Ishikawa (cell line): ENCODE measurements at regions not wholly inside any gene's neighbourhood (a gene's known extent, or its start where the extent isn't known, plus 50 kb on each side); places are given as distances from the start of the nearest gene placed in this dataset.

Experiments
- CEBPB ChIP-seq: IDR thresholded peaks from 2 replicates; pipeline ENCODE4 v1.6.1; 2012
- CREB1 ChIP-seq: IDR thresholded peaks from 2 replicates; pipeline ENCODE4 v1.6.1; 2012; ENCODE audit warnings: low read depth
- EGR1 ChIP-seq: IDR thresholded peaks from 2 replicates; pipeline ENCODE4 v1.6.1; 2012
- EP300 ChIP-seq: IDR thresholded peaks from 2 replicates; pipeline ENCODE4 v1.6.1; 2012; ENCODE audit warnings: borderline replicate concordance
- FOXM1 ChIP-seq: IDR thresholded peaks from 2 replicates; pipeline ENCODE4 v1.6.1; 2012; ENCODE audit warnings: low read depth, borderline replicate concordance
- MAX ChIP-seq: IDR thresholded peaks from 2 replicates; pipeline ENCODE4 v1.6.1; 2012
- NFIC ChIP-seq: IDR thresholded peaks from 2 replicates; pipeline ENCODE4 v1.6.1; 2012
- RAD21 ChIP-seq: IDR thresholded peaks from 2 replicates; pipeline ENCODE4 v1.6.1; 2012; ENCODE audit warnings: low read depth
- REST ChIP-seq: IDR thresholded peaks from 2 replicates; pipeline ENCODE4 v1.6.1; 2012; ENCODE audit warnings: low read depth, mild to moderate bottlenecking
- TAF1 ChIP-seq: IDR thresholded peaks from 2 replicates; pipeline ENCODE4 v1.6.1; 2012; ENCODE audit warnings: low read depth, mild to moderate bottlenecking
- TCF12 ChIP-seq: IDR thresholded peaks from 2 replicates; pipeline ENCODE4 v1.6.1; 2012; ENCODE audit warnings: low read depth
- TEAD4 ChIP-seq: IDR thresholded peaks from 2 replicates; pipeline ENCODE4 v1.6.1; 2012
- USF1 ChIP-seq: IDR thresholded peaks from 2 replicates; pipeline ENCODE4 v1.6.1; 2012
- YY1 ChIP-seq: IDR thresholded peaks from 2 replicates; pipeline ENCODE4 v1.6.1; 2012; ENCODE audit warnings: low read depth
- ZBTB7A ChIP-seq: IDR thresholded peaks from 2 replicates; pipeline ENCODE4 v1.6.1; 2012; ENCODE audit warnings: low read depth

- TF ChIP-seq TEAD4, result no peak
- no peak for TF ChIP-seq USF1
- no peak for TF ChIP-seq TAF1
- no peak for TF ChIP-seq CEBPB
- no peak for TF ChIP-seq EP300
- no peak for TF ChIP-seq RAD21
- TF ChIP-seq EGR1, result no peak
- TF ChIP-seq FOXM1, result no peak
- TF ChIP-seq REST, result no peak
- TF ChIP-seq NFIC, result no peak
Measured at GRCh38 chr22:27482402-27482801, 319.2 kb downstream of the MN1 start.

DNA sequence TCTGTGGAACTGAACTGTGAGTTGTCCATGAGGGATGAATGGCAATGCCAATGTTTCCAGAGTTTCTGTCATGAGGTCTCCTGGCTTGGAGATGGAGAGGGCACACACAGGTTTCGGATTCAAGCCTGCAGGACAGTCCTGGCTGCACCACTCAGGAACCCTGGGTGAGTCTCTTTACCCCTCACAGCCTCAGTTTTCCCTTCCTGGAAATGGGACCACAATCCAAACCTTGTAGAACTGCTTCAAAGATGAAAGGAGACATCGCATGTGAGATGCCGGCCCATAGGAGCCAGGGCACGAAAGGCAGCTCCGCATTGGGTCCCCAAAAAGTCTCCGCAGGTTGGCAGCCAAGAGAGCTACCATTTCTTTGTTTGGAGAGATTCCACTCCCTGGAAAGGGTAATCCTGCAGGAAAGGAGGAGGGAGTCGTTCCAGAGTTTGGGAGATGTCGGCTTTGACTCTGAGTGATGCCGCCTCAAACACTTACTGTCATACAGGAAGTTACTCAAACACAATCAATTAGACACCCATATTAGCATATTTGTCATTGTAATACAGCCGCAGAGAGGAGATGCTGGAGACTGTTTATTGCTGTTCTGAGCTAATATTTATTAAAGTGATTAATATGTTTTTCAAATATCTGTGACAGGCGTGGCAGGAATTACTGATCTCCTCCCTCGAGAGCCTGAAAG, 318.3 kb downstream of the MN1 start:
- TF ChIP-seq EGR1 (no peak), CEBPB (no peak), TCF12 (no peak), FOXM1 (no peak), EP300 (no peak), MAX (no peak), TEAD4 (no peak), ZBTB7A (no peak), NFIC (no peak), TAF1 (no peak), REST (no peak), YY1 (no peak), RAD21 (no peak)

- TF ChIP-seq RAD21, result no peak
- TF ChIP-seq TAF1, result no peak
- no peak for TF ChIP-seq YY1
- TF ChIP-seq CREB1, result no peak
- TF ChIP-seq REST, result no peak
- TF ChIP-seq TCF12, result no peak
- TF ChIP-seq EP300, result no peak
- no peak for TF ChIP-seq USF1
- no peak for TF ChIP-seq FOXM1
Measured at GRCh38 chr22:27485842-27486241, 315.7 kb downstream of the MN1 start.

GRCh38 chr22:27487600-27488452, 313.7 kb downstream of the MN1 start:
- TF ChIP-seq MAX, result no peak
- TF ChIP-seq CEBPB, result no peak
- no peak for TF ChIP-seq USF1
- TF ChIP-seq REST, result no peak
- no peak for TF ChIP-seq YY1
- no peak for TF ChIP-seq CREB1
- TF ChIP-seq TEAD4, result no peak
- TF ChIP-seq TCF12, result no peak
- TF ChIP-seq TAF1, result no peak
- TF ChIP-seq RAD21, result no peak
- no peak for TF ChIP-seq FOXM1
- TF ChIP-seq EGR1, result no peak
- TF ChIP-seq ZBTB7A, result no peak
